H9 (cell line): ENCODE measurements at regions not wholly inside any gene's neighbourhood (a gene's known extent, or its start where the extent isn't known, plus 50 kb on each side); places are given as distances from the start of the nearest gene placed in this dataset.

ENCODE experiments used
- DNase-seq: peaks from one replicate; pipeline ENCODE4 v3.0.0-alpha.2; 2017
- H2AFZ ChIP-seq: one replicate; pipeline ENCODE4 v1.6.1; 2013; ENCODE audit warnings: mild to moderate bottlenecking, low read length, control low read depth, moderate library complexity
- H2AK5ac ChIP-seq: 2 replicates; pipeline ENCODE4 v1.6.1; 2013; ENCODE audit warnings: low read length, control low read depth, mixed read lengths; ENCODE audit not compliant: insufficient read length
- H2BK120ac ChIP-seq: one replicate; pipeline ENCODE4 v1.6.1; 2013; ENCODE audit warnings: low read depth, mild to moderate bottlenecking, low read length, control low read depth, inconsistent platforms; ENCODE audit not compliant: poor library complexity, severe bottlenecking
- H2BK12ac ChIP-seq: 2 replicates; pipeline ENCODE4 v1.6.1; 2013; ENCODE audit warnings: low read length, control low read depth, mixed read lengths, low read depth; ENCODE audit not compliant: insufficient read length
- H2BK15ac ChIP-seq: 2 replicates; pipeline ENCODE4 v1.6.1; 2013; ENCODE audit warnings: low read depth, low read length, control low read depth
- H2BK20ac ChIP-seq: one replicate; pipeline ENCODE4 v1.6.1; 2013; ENCODE audit warnings: low read depth, mild to moderate bottlenecking, low read length, control low read depth, inconsistent platforms; ENCODE audit not compliant: poor library complexity, severe bottlenecking
- H2BK5ac ChIP-seq: 2 replicates; pipeline ENCODE4 v1.6.1; 2013; ENCODE audit warnings: low read length, control low read depth, mixed read lengths; ENCODE audit not compliant: insufficient read length
- H3K14ac ChIP-seq: 2 replicates; pipeline ENCODE4 v1.6.1; 2013; ENCODE audit warnings: low read length, control low read depth; ENCODE audit not compliant: insufficient read depth
- H3K18ac ChIP-seq: 2 replicates; pipeline ENCODE4 v1.6.1; 2013; ENCODE audit warnings: low read depth, mild to moderate bottlenecking, mixed read lengths, low read length, control low read depth; ENCODE audit not compliant: insufficient read length
- H3K23ac ChIP-seq: 2 replicates; pipeline ENCODE4 v1.6.1; 2013; ENCODE audit warnings: low read length, control low read depth, mixed read lengths, low read depth; ENCODE audit not compliant: insufficient read length
- H3K23me2 ChIP-seq: 2 replicates; pipeline ENCODE4 v1.6.1; 2013; ENCODE audit warnings: low read depth, mild to moderate bottlenecking, mixed read lengths, low read length, control low read depth; ENCODE audit not compliant: insufficient read length, poor library complexity, severe bottlenecking
- H3K27ac ChIP-seq: 2 replicates; pipeline ENCODE4 v1.5.1; 2013; ENCODE audit warnings: low read length, control low read depth, mixed read lengths, low read depth; ENCODE audit not compliant: insufficient read length
- H3K27me3 ChIP-seq: 2 replicates; pipeline ENCODE4 v1.6.1; 2013; ENCODE audit warnings: low read length, control low read depth, inconsistent platforms; ENCODE audit not compliant: insufficient read depth
- H3K4ac ChIP-seq: 2 replicates; pipeline ENCODE4 v1.6.1; 2013; ENCODE audit warnings: low read depth, mild to moderate bottlenecking, control low read depth, inconsistent platforms, low read length, moderate library complexity
- H3K4me1 ChIP-seq: 2 replicates; pipeline ENCODE4 v1.6.1; 2013; ENCODE audit warnings: low read length, control low read depth, inconsistent platforms; ENCODE audit not compliant: insufficient read depth
- H3K4me2 ChIP-seq: 2 replicates; pipeline ENCODE4 v1.6.1; 2013; ENCODE audit warnings: low read length, control low read depth, mixed read lengths; ENCODE audit not compliant: insufficient read length, insufficient read depth
- H3K56ac ChIP-seq: 2 replicates; pipeline ENCODE4 v1.6.1; 2013; ENCODE audit warnings: low read depth, mild to moderate bottlenecking, mixed read lengths, low read length, control low read depth; ENCODE audit not compliant: insufficient read length
- H3K79me1 ChIP-seq: 2 replicates; pipeline ENCODE4 v1.6.1; 2013; ENCODE audit warnings: low read depth, mild to moderate bottlenecking, moderate library complexity, low read length, control low read depth, inconsistent platforms; ENCODE audit not compliant: insufficient read depth, poor library complexity, severe bottlenecking
- H3K79me2 ChIP-seq: 2 replicates; pipeline ENCODE4 v1.6.1; 2013; ENCODE audit warnings: low read length, control low read depth, inconsistent platforms; ENCODE audit not compliant: insufficient read depth
- H3K9ac ChIP-seq: 2 replicates; pipeline ENCODE4 v1.6.1; 2013; ENCODE audit warnings: low read length, control low read depth, mixed read lengths; ENCODE audit not compliant: insufficient read length; ENCODE audit errors: extremely low read depth
- H3K9me3 ChIP-seq: one replicate; pipeline ENCODE4 v1.6.1; 2013; ENCODE audit warnings: low read depth, low read length, inconsistent platforms; ENCODE audit not compliant: control insufficient read depth
- H3T11ph ChIP-seq: one replicate; pipeline ENCODE4 v1.6.1; 2013; ENCODE audit warnings: mild to moderate bottlenecking, low read length, control low read depth, inconsistent platforms
- H4K20me1 ChIP-seq: one replicate; pipeline ENCODE4 v1.6.1; 2013; ENCODE audit not compliant: control insufficient read depth, insufficient read length, insufficient read depth
- H4K5ac ChIP-seq: 2 replicates; pipeline ENCODE4 v1.6.1; 2013; ENCODE audit warnings: low read depth, mild to moderate bottlenecking, mixed read lengths, low read length, control low read depth; ENCODE audit not compliant: insufficient read length
- H4K8ac ChIP-seq: replicated peaks from 2 replicates; pipeline ENCODE4 v1.6.1; 2013; ENCODE audit warnings: low read length, control low read depth, mixed read lengths, low read depth; ENCODE audit not compliant: insufficient read length
- H4K91ac ChIP-seq: 2 replicates; pipeline ENCODE4 v1.6.1; 2013; ENCODE audit warnings: low read depth, mild to moderate bottlenecking, moderate library complexity, mixed read lengths, low read length, control low read depth; ENCODE audit not compliant: insufficient read length
- H3K27ac Mint-ChIP-seq, 3 experiments: 2 replicates in 2 of 3; 3 replicates in 1 of 3; pipeline ENCODE4 v1.8.0; 2020 to 2021; ENCODE audit warnings: mixed read lengths in 3 of 3, mild to moderate bottlenecking in 1 of 3, moderate library complexity in 1 of 3
- H3K27me3 Mint-ChIP-seq: 2 replicates; pipeline ENCODE4 v1.8.0; 2021; ENCODE audit warnings: low read depth, mild to moderate bottlenecking, moderate library complexity, mixed read lengths
- H3K36me3 Mint-ChIP-seq, 3 experiments: 2 replicates in 2 of 3; 3 replicates in 1 of 3; pipeline ENCODE4 v1.8.0; 2020 to 2021; ENCODE audit warnings: low read depth in 3 of 3, mixed read lengths in 3 of 3; ENCODE audit not compliant: insufficient read depth in 1 of 3
- H3K4me1 Mint-ChIP-seq, 2 experiments: 2 replicates each; pipeline ENCODE4 v1.8.0; 2020; ENCODE audit warnings: mixed read lengths in 2 of 2
- H3K4me3 Mint-ChIP-seq, 2 experiments: 2 replicates in 1 of 2; 3 replicates in 1 of 2; pipeline ENCODE4 v1.8.0; 2020 to 2021; ENCODE audit warnings: mild to moderate bottlenecking in 2 of 2, mixed read lengths in 2 of 2, moderate library complexity in 1 of 2
- H3K9me3 Mint-ChIP-seq, 2 experiments: 2 replicates in 1 of 2; 3 replicates in 1 of 2; pipeline ENCODE4 v1.8.0; 2020; ENCODE audit warnings: mild to moderate bottlenecking in 2 of 2, mixed read lengths in 2 of 2, moderate library complexity in 1 of 2
- WGBS: extraction: QIAGEN DNeasy Blood & Tissue Kit; methylation state at CpG from one replicate; pipeline ENCODE4 v1.1.7; 2013; ENCODE audit warnings: missing lambda C conversion rate, low lambda C conversion rate, mixed read lengths; ENCODE audit not compliant: insufficient read length; ENCODE audit errors: extremely low coverage; 5-methylcytosine and 5-hydroxymethylcytosine counted together
- TF ChIP-seq, protein P1 (sequence below): fragments of 200-600 bp; sonication (generic); conservative IDR thresholded peaks from 3 replicates; pipeline ENCODE4 v1.8.0; 2021; ENCODE audit warnings: antibody characterized with exemption, mild to moderate bottlenecking

DNA sequence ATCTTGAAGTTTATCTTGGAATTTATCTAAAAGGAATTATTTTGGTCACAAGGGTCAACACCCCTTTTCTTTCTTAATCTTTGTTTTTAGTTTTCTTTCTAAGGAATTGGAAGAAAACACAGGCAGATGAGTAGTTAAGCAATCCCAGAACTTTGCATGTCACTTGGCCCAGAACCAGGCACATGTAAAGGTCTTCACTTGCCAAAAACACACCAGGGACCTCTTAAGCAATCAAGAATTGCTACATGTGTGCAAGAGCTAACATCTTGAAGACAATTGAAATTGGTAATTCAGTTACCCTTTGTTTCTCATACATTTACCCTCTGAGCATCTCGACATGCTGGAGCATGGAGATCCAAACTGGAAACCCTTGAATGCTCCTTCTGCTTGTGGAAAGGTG, 114.2 kb downstream of the ZC3H11B start:
- Histone ChIP-seq H3K79me1 (no peaks in the 10 kb centered on the region), H2BK20ac (no peak overlapping the region), H3K18ac (no peak overlapping the region), H3K4me1 (no peaks in the 10 kb centered on the region), H4K20me1 (no peaks in the 10 kb centered on the region), H4K8ac (no peak overlapping the region), H3K23me2 (no peaks in the 10 kb centered on the region), H2BK15ac (no peak overlapping the region), H3K4me2 (no peak overlapping the region), H2BK120ac (no peak overlapping the region), H4K5ac (no peak overlapping the region), H3K9ac (no peak overlapping the region), H3K79me2 (no peaks in the 10 kb centered on the region), H3T11ph (no peak overlapping the region), H3K27ac (no peak overlapping the region), H2AFZ (no peak overlapping the region), H2BK5ac (no peak overlapping the region), H3K14ac (no peak overlapping the region), H2AK5ac (no peak overlapping the region), H3K23ac (no peak overlapping the region), H2BK12ac (no peak overlapping the region), H3K56ac (no peak overlapping the region), H3K4ac (no peak overlapping the region), H3K27me3 (no peaks in the 10 kb centered on the region), H4K91ac (no peak overlapping the region), H3K9me3 (no peaks in the 10 kb centered on the region)
- Mint-ChIP-seq H3K9me3 (no peaks in the 10 kb centered on the region), H3K36me3 (no peaks in the 10 kb centered on the region), H3K27ac (peak overlapping the region in 1 of 3 experiments; percentile 40; a peak in 2 of 7 replicates), H3K27me3 (no peaks in the 10 kb centered on the region), H3K4me1 (peaks cover 0 to 6% of the 10 kb centered on the region in 2 experiments; a peak in 2 of 4 replicates), H3K4me3 (no peak overlapping the region)
- no peak for DNase-seq
- no CpG with 5 or more reads among the region's 1 CpG for WGBS
- TF ChIP-seq, protein P1, sequence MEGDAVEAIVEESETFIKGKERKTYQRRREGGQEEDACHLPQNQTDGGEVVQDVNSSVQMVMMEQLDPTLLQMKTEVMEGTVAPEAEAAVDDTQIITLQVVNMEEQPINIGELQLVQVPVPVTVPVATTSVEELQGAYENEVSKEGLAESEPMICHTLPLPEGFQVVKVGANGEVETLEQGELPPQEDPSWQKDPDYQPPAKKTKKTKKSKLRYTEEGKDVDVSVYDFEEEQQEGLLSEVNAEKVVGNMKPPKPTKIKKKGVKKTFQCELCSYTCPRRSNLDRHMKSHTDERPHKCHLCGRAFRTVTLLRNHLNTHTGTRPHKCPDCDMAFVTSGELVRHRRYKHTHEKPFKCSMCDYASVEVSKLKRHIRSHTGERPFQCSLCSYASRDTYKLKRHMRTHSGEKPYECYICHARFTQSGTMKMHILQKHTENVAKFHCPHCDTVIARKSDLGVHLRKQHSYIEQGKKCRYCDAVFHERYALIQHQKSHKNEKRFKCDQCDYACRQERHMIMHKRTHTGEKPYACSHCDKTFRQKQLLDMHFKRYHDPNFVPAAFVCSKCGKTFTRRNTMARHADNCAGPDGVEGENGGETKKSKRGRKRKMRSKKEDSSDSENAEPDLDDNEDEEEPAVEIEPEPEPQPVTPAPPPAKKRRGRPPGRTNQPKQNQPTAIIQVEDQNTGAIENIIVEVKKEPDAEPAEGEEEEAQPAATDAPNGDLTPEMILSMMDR = no peak
